ENCODE measurements at regions not wholly inside any gene's neighbourhood (a gene's known extent, or its start where the extent isn't known, plus 50 kb on each side); places are given as distances from the start of the nearest gene placed in this dataset.

- peaks cover 5 to 67% of the 10 kb centered on the region in 2 experiments; a peak in 4 of 5 replicates for H3K27me3 ChIP-seq (ENCODE audit: control insufficient read depth in 2 of 2, insufficient read depth in 2 of 2, low read length in 2 of 2)
- H2AFZ ChIP-seq (ENCODE audit: low read depth, low read length): no peak overlapping the region
- no TSS peak for BruUV-seq (replicated peaks)
- TF ChIP-seq, protein P1, sequence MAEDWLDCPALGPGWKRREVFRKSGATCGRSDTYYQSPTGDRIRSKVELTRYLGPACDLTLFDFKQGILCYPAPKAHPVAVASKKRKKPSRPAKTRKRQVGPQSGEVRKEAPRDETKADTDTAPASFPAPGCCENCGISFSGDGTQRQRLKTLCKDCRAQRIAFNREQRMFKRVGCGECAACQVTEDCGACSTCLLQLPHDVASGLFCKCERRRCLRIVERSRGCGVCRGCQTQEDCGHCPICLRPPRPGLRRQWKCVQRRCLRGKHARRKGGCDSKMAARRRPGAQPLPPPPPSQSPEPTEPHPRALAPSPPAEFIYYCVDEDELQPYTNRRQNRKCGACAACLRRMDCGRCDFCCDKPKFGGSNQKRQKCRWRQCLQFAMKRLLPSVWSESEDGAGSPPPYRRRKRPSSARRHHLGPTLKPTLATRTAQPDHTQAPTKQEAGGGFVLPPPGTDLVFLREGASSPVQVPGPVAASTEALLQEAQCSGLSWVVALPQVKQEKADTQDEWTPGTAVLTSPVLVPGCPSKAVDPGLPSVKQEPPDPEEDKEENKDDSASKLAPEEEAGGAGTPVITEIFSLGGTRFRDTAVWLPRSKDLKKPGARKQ (CRISPR knock-in tag; IDR thresholded peaks at IDR 0.05): no peak
- TF ChIP-seq RHOXF2B (CRISPR knock-in tag; conservative IDR thresholded peaks at IDR 0.05) (no peak), NRF1 (conservative IDR thresholded peaks at IDR 0.05 in 1 of 2, IDR thresholded peaks at IDR 0.05 in 1 of 2) (no peak), NR1H2 (CRISPR knock-in tag; IDR thresholded peaks at IDR 0.05) (no peak), EGR1 (conservative IDR thresholded peaks at IDR 0.05) (no peak), ARID2 (IDR thresholded peaks at IDR 0.05) (no peak), ZNF140 (CRISPR knock-in tag; IDR thresholded peaks at IDR 0.05) (no peak), NELFE (IDR thresholded peaks at IDR 0.05; ENCODE audit: insufficient read depth, insufficient read length) (no peak), ESRRA (IDR thresholded peaks at IDR 0.05; ENCODE audit: borderline replicate concordance, low read depth) (no peak), CBX3 (IDR thresholded peaks at IDR 0.05; ENCODE audit: borderline replicate concordance in 1 of 2, low read length in 2 of 2) (no peak), MNT (conservative IDR thresholded peaks at IDR 0.05) (no peak), POLR3G (IDR thresholded peaks at IDR 0.05; ENCODE audit: extremely low read depth, insufficient read length, insufficient replicate concordance) (no peak), MTA3 (IDR thresholded peaks at IDR 0.05; ENCODE audit: borderline replicate concordance) (no peak), CHD1 (IDR thresholded peaks at IDR 0.05; ENCODE audit: low read length) (no peak), PTBP1 (IDR thresholded peaks at IDR 0.05; ENCODE audit: low read depth, low read length) (no peak)
- POLR2A ChIA-PET: no interaction called here
- ATAC-seq (no peak), DNase-seq (ENCODE audit: extremely low read depth in 1 of 4, low spot score in 3 of 4) (no peak), FAIRE-seq (no peak)
- no peaks in the 10 kb centered on the region for H3K9me3 ChIP-seq (replicated peaks; ENCODE audit: control insufficient read depth, insufficient read depth, low read depth, low read length)
- intact Hi-C loops (cut with micrococcal nuclease): no loop called here
- in situ Hi-C loops (cut with MboI): no loop called here
- H3K79me2 ChIP-seq (ENCODE audit: control insufficient read depth, insufficient read depth, low read length): no peaks in the 10 kb centered on the region
- no peaks in the 10 kb centered on the region for H3K36me3 ChIP-seq (ENCODE audit: control insufficient read depth, insufficient read depth, low read length)
- H3K4me2 ChIP-seq (ENCODE audit: insufficient read depth, low read length): no peak overlapping the region
- no peak overlapping the region for H3K9ac ChIP-seq (ENCODE audit: insufficient read depth in 1 of 2, low read depth in 2 of 2, low read length in 2 of 2)
- H3K4me3 ChIP-seq: no peak overlapping the region
- 0% methylated on average over 4 of the region's 4 CpGs for WGBS (ENCODE audit: insufficient coverage, low coverage, missing lambda C conversion rate)
- no peaks in the 10 kb centered on the region for H3K9me1 ChIP-seq (ENCODE audit: control insufficient read depth, insufficient read depth, low read length)
- H3K4me1 ChIP-seq (replicated peaks in 1 of 2; ENCODE audit: control insufficient read depth in 2 of 2, insufficient read depth in 2 of 2, low read length in 2 of 2): no peaks in the 10 kb centered on the region
- 0 out of 2 replicates have a peak, but pooled peaks cover 4% of the 10 kb centered on the region for H4K20me1 ChIP-seq (replicated peaks; ENCODE audit: control insufficient read depth, insufficient read depth, low read length)
- H3K27ac ChIP-seq (ENCODE audit: extremely low read depth, low read depth, low read length): no peak overlapping the region
- CTCF ChIA-PET (ENCODE audit: low intra/inter-chr PET ratio): no interaction called here
These were observed 323.8 kb upstream of the TNRC6C start for GRCh38 chr17:77634710-77635109.
